ENCODE measurements at regions not wholly inside any gene's neighbourhood (a gene's known extent, or its start where the extent isn't known, plus 50 kb on each side); places are given as distances from the start of the nearest gene placed in this dataset.

DNA sequence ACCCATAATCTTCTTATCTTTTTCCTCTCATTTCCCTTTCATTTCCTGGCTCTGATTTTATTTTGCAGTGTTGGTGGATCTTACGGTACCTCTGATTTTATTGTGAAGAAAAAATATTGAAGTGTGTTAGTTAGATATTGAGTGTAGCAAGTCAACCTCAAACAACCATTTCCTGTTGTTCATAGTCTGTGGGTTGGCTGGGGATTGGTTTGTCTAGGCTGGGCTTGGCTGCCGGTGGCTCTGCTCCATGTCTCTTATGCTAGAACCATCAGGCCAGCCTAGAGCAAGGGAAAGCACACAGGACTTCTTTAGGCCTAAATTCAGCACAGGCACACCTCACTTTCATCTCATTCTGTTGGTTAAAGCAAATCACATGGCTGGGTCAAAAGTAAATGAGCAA, 383.1 kb upstream of the LCORL start:
- Mint-ChIP-seq H3K4me1 (no peaks in the 10 kb centered on the region), H3K27me3 (ENCODE audit: low read depth) (no peaks in the 10 kb centered on the region), H3K9me3 (no peaks in the 10 kb centered on the region), H3K27ac (no peak overlapping the region; a peak in 1 of 7 replicates), H3K4me3 (no peak overlapping the region), H3K36me3 (ENCODE audit: insufficient read depth in 1 of 3, low read depth in 3 of 3) (no peaks in the 10 kb centered on the region)
- no peaks in the 10 kb centered on the region for H3K23me2 ChIP-seq (ENCODE audit: insufficient read length, low read depth, low read length, poor library complexity, severe bottlenecking)
- no peaks in the 10 kb centered on the region for H3K79me2 ChIP-seq (ENCODE audit: insufficient read depth, low read length)
- DNase-seq, result no peak
- no peak overlapping the region for H3T11ph ChIP-seq (ENCODE audit: low read length)
- H3K14ac ChIP-seq (ENCODE audit: insufficient read depth, low read length), result no peak overlapping the region
- H2BK15ac ChIP-seq (ENCODE audit: low read depth, low read length), result no peak overlapping the region
- no peak overlapping the region for H4K91ac ChIP-seq (ENCODE audit: insufficient read length, low read depth, low read length)
- H2BK5ac ChIP-seq (ENCODE audit: insufficient read length, low read length), result no peak overlapping the region
- no peak overlapping the region for H3K4me2 ChIP-seq (ENCODE audit: insufficient read depth, insufficient read length, low read length)
- H4K20me1 ChIP-seq (ENCODE audit: control insufficient read depth, insufficient read depth, insufficient read length), result no peaks in the 10 kb centered on the region
- H2AFZ ChIP-seq (ENCODE audit: low read length), result no peak overlapping the region
- H3K79me1 ChIP-seq (ENCODE audit: insufficient read depth, low read depth, low read length, poor library complexity, severe bottlenecking), result no peaks in the 10 kb centered on the region
- H3K18ac ChIP-seq (ENCODE audit: insufficient read length, low read depth, low read length), result no peak overlapping the region
- H4K8ac ChIP-seq (replicated peaks; ENCODE audit: insufficient read length, low read depth, low read length), result no peak overlapping the region
- no peak overlapping the region for H3K9ac ChIP-seq (ENCODE audit: extremely low read depth, insufficient read length, low read length)
- no peak overlapping the region for H3K56ac ChIP-seq (ENCODE audit: insufficient read length, low read depth, low read length)
- no peak overlapping the region for H3K4ac ChIP-seq (ENCODE audit: low read depth, low read length)
- H3K9me3 ChIP-seq (ENCODE audit: control insufficient read depth, low read depth, low read length), result no peaks in the 10 kb centered on the region
- no peak overlapping the region for H2BK120ac ChIP-seq (ENCODE audit: low read depth, low read length, poor library complexity, severe bottlenecking)
- H3K4me1 ChIP-seq (ENCODE audit: insufficient read depth, low read length), result no peaks in the 10 kb centered on the region
- TF ChIP-seq, protein P1, sequence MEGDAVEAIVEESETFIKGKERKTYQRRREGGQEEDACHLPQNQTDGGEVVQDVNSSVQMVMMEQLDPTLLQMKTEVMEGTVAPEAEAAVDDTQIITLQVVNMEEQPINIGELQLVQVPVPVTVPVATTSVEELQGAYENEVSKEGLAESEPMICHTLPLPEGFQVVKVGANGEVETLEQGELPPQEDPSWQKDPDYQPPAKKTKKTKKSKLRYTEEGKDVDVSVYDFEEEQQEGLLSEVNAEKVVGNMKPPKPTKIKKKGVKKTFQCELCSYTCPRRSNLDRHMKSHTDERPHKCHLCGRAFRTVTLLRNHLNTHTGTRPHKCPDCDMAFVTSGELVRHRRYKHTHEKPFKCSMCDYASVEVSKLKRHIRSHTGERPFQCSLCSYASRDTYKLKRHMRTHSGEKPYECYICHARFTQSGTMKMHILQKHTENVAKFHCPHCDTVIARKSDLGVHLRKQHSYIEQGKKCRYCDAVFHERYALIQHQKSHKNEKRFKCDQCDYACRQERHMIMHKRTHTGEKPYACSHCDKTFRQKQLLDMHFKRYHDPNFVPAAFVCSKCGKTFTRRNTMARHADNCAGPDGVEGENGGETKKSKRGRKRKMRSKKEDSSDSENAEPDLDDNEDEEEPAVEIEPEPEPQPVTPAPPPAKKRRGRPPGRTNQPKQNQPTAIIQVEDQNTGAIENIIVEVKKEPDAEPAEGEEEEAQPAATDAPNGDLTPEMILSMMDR (conservative IDR thresholded peaks at IDR 0.05), result no peak
- WGBS (ENCODE audit: extremely low coverage, insufficient read length, low lambda C conversion rate), result no CpG with 5 or more reads among the region's 2 CpGs
- no peak overlapping the region for H2BK12ac ChIP-seq (ENCODE audit: insufficient read length, low read depth, low read length)
- no peak overlapping the region for H3K23ac ChIP-seq (ENCODE audit: insufficient read length, low read depth, low read length)
- H4K5ac ChIP-seq (ENCODE audit: insufficient read length, low read depth, low read length), result no peak overlapping the region
- no peaks in the 10 kb centered on the region for H3K27me3 ChIP-seq (ENCODE audit: insufficient read depth, low read length)
- H3K27ac ChIP-seq (ENCODE audit: insufficient read length, low read depth, low read length), result no peak overlapping the region
- H2BK20ac ChIP-seq (ENCODE audit: low read depth, low read length, poor library complexity, severe bottlenecking), result no peak overlapping the region
- H2AK5ac ChIP-seq (ENCODE audit: insufficient read length, low read length), result no peak overlapping the region
